Loucy (cell line): ENCODE measurements at regions not wholly inside any gene's neighbourhood (a gene's known extent, or its start where the extent isn't known, plus 50 kb on each side); places are given as distances from the start of the nearest gene placed in this dataset.

Experiments used
- H2AFZ ChIP-seq: fragments of 200-600 bp; sonication (generic); 2 replicates; pipeline ENCODE4 v1.6.0; 2016; ENCODE audit warnings: antibody characterized with exemption, mild to moderate bottlenecking, low read length, moderate library complexity
- H3F3A ChIP-seq: fragments of 200-600 bp; 2 replicates; pipeline ENCODE4 v1.6.0; 2016; ENCODE audit warnings: antibody characterized with exemption, low read depth, mild to moderate bottlenecking
- H3K27me3 ChIP-seq: fragments of 200-600 bp; sonication (generic); 2 replicates; pipeline ENCODE4 v1.6.1; 2014; ENCODE audit warnings: low read length, mild to moderate bottlenecking; ENCODE audit not compliant: insufficient read depth, poor library complexity, severe bottlenecking
- H3K36me3 ChIP-seq: fragments of 200-600 bp; sonication (generic); 2 replicates; pipeline ENCODE4 v1.6.1; 2016; ENCODE audit warnings: low read length; ENCODE audit not compliant: insufficient read depth
- H3K4me1 ChIP-seq: fragments of 200-600 bp; sonication (generic); 2 replicates; pipeline ENCODE4 v1.5.1; 2014; ENCODE audit warnings: low read length, mild to moderate bottlenecking; ENCODE audit not compliant: insufficient read depth, poor library complexity, severe bottlenecking
- H3K4me2 ChIP-seq: fragments of 200-600 bp; sonication (generic); 2 replicates; pipeline ENCODE4 v1.6.0; 2014; ENCODE audit warnings: antibody characterized with exemption, low read length, low read depth, mild to moderate bottlenecking; ENCODE audit not compliant: poor library complexity, severe bottlenecking
- H3K4me3 ChIP-seq: fragments of 200-600 bp; sonication (generic); 2 replicates; pipeline ENCODE4 v1.5.1; 2014; ENCODE audit warnings: low read length, mild to moderate bottlenecking, mixed read lengths; ENCODE audit not compliant: poor library complexity, severe bottlenecking
- H3K79me2 ChIP-seq: fragments of 200-600 bp; sonication (generic); 2 replicates; pipeline ENCODE4 v1.6.1; 2014; ENCODE audit warnings: low read length; ENCODE audit not compliant: insufficient read depth
- H3K9ac ChIP-seq: fragments of 200-600 bp; sonication (generic); 2 replicates; pipeline ENCODE4 v1.6.0; 2014; ENCODE audit warnings: mild to moderate bottlenecking, low read depth, low read length, moderate library complexity; ENCODE audit not compliant: poor library complexity, severe bottlenecking
- H3K9me2 ChIP-seq: fragments of 200-600 bp; sonication (generic); replicated peaks from 2 replicates; pipeline ENCODE4 v1.6.1; 2016; ENCODE audit warnings: low read depth, low read length, mixed read lengths
- H3K9me3 ChIP-seq: fragments of 200-600 bp; sonication (generic); 2 replicates; pipeline ENCODE4 v1.6.1; 2014; ENCODE audit warnings: mild to moderate bottlenecking, antibody characterized with exemption, low read length, low read depth; ENCODE audit not compliant: insufficient read depth
- H4K20me1 ChIP-seq: fragments of 200-600 bp; sonication (generic); 2 replicates; pipeline ENCODE4 v1.6.0; 2014; ENCODE audit warnings: antibody characterized with exemption, low read length, mild to moderate bottlenecking; ENCODE audit not compliant: insufficient read depth, poor library complexity, severe bottlenecking
- EZH2phosphoT487 ChIP-seq: fragments of 200-600 bp; IDR thresholded peaks from 2 replicates; pipeline ENCODE4 v1.6.1; 2018; ENCODE audit warnings: antibody characterized with exemption, mild to moderate bottlenecking, moderate library complexity, borderline replicate concordance
- TF ChIP-seq, protein P1 (sequence below): fragments of 200-600 bp; sonication (generic); conservative IDR thresholded peaks from 2 replicates; pipeline ENCODE4 v1.5.1; 2014; ENCODE audit warnings: mild to moderate bottlenecking, antibody characterized with exemption, low read length

DNA sequence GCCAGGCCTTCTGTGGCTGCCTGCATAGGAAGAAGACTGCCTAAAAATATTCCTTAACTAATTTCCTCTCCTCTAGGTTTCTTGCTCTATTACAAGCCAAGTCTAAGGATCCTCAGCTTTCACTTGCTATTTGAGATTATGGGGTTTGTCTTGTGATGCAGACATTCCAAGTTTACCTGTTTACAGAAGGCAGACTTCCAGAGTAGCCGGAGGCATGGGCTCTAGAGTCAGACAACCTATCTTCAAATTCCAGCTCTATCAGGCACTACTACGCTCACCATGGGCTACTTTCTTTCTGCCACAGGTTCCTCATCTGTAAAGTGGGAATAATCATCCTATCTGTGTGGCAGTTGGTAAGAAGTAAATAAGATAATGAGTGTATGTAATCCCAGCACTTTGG, 95.6 kb upstream of the BCL6 start:
- Histone ChIP-seq H4K20me1 (no peaks in the 10 kb centered on the region), H3K27me3 (no peaks in the 10 kb centered on the region), H3K9me2 (no peaks in the 10 kb centered on the region), H3F3A (no peaks in the 10 kb centered on the region), H3K9ac (no peak overlapping the region), H3K36me3 (no peaks in the 10 kb centered on the region), H3K4me1 (no peaks in the 10 kb centered on the region), H3K4me3 (no peak overlapping the region), H2AFZ (no peak overlapping the region), H3K9me3 (no peaks in the 10 kb centered on the region), H3K79me2 (no peaks in the 10 kb centered on the region), H3K4me2 (no peak overlapping the region)
- TF ChIP-seq EZH2phosphoT487 = no peak
- TF ChIP-seq, protein P1, sequence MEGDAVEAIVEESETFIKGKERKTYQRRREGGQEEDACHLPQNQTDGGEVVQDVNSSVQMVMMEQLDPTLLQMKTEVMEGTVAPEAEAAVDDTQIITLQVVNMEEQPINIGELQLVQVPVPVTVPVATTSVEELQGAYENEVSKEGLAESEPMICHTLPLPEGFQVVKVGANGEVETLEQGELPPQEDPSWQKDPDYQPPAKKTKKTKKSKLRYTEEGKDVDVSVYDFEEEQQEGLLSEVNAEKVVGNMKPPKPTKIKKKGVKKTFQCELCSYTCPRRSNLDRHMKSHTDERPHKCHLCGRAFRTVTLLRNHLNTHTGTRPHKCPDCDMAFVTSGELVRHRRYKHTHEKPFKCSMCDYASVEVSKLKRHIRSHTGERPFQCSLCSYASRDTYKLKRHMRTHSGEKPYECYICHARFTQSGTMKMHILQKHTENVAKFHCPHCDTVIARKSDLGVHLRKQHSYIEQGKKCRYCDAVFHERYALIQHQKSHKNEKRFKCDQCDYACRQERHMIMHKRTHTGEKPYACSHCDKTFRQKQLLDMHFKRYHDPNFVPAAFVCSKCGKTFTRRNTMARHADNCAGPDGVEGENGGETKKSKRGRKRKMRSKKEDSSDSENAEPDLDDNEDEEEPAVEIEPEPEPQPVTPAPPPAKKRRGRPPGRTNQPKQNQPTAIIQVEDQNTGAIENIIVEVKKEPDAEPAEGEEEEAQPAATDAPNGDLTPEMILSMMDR = no peak

DNA sequence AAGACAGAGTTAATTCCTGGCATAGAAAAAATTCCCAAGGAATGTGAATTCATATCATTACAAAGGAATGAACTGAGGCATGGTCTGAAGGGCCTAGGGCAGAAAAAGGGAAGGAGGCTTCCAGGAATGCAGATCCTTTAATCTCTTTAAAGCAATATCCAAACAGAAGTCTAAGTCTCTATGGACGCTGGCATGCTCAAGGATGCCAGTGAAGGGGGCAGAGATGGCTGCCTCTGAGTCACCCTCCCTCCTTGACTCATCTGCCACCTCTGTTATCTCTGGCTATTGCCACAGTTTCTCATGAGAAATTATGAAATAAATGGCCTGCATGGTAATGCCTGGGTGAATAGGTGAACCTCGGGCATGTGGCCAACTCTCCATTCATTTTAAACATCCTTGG, 96.3 kb upstream of the BCL6 start:
- Histone ChIP-seq H3F3A (no peaks in the 10 kb centered on the region), H3K9ac (no peak overlapping the region), H2AFZ (no peak overlapping the region), H3K79me2 (no peaks in the 10 kb centered on the region), H3K9me2 (no peaks in the 10 kb centered on the region), H3K4me1 (no peaks in the 10 kb centered on the region), H4K20me1 (no peaks in the 10 kb centered on the region), H3K4me3 (no peak overlapping the region), H3K36me3 (no peaks in the 10 kb centered on the region), H3K9me3 (no peaks in the 10 kb centered on the region), H3K4me2 (no peak overlapping the region), H3K27me3 (no peaks in the 10 kb centered on the region)
- TF ChIP-seq, protein P1 = no peak
- no peak for TF ChIP-seq EZH2phosphoT487

DNA sequence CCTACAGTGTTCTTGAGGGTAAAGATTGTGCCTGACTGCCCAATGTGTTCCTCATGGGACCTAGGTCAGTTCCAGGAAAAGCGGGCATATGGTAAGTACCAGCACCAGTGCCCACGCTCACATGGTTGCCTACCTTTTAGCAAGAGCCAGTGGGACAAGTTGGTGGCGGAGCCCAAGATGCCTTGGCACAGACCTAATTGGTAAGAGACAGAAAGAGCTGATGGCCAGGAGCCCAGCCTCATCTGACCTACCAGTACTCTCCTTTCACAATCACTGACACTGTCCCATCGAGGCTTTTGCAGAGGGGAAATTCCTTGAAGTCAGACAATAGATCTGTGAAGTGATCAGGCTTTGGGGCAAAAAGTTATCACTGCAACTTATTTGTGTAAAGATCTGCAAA, 98.4 kb upstream of the BCL6 start:
- H4K20me1 ChIP-seq = no peaks in the 10 kb centered on the region
- H3K36me3 ChIP-seq = no peaks in the 10 kb centered on the region
- H3K9me2 ChIP-seq = no peaks in the 10 kb centered on the region
- H3K9me3 ChIP-seq = no peaks in the 10 kb centered on the region
- H3K79me2 ChIP-seq = no peaks in the 10 kb centered on the region
- no peak for TF ChIP-seq EZH2phosphoT487
- no peak overlapping the region for H2AFZ ChIP-seq
- H3K9ac ChIP-seq = no peak overlapping the region
- no peaks in the 10 kb centered on the region for H3F3A ChIP-seq
- H3K4me3 ChIP-seq = no peak overlapping the region
- no peak overlapping the region for H3K4me2 ChIP-seq
- no peaks in the 10 kb centered on the region for H3K27me3 ChIP-seq
- no peaks in the 10 kb centered on the region for H3K4me1 ChIP-seq

DNA sequence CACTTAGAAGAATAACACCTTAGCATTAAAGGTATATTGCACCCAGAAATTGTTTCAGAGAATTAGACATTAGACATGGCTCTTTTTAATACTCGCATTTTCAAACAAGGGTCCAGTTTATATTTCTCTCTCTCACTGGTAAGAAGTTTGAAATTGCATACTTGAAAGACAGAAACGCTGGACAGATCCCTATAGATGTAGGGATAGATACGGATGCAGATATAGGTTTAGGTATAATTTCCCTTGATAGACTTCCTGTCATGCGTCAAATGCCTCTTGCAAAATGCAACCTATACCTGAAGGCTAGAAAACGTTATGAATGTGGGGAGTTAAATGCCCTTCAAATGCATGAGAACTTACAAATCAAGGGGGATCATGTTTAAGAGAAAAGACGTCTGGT, 99.4 kb upstream of the BCL6 start:
- Histone ChIP-seq H4K20me1 (no peaks in the 10 kb centered on the region), H3K4me1 (no peaks in the 10 kb centered on the region), H3K9me2 (no peaks in the 10 kb centered on the region), H3K9me3 (no peaks in the 10 kb centered on the region), H3K27me3 (no peaks in the 10 kb centered on the region), H3K79me2 (no peaks in the 10 kb centered on the region), H3K4me2 (no peak overlapping the region), H3K9ac (no peak overlapping the region), H3F3A (no peaks in the 10 kb centered on the region), H3K4me3 (no peak overlapping the region), H2AFZ (no peak overlapping the region), H3K36me3 (no peaks in the 10 kb centered on the region)
- TF ChIP-seq EZH2phosphoT487 = no peak
- TF ChIP-seq, protein P1 = no peak
